ENCODE measurements at regions not wholly inside any gene's neighbourhood (a gene's known extent, or its start where the extent isn't known, plus 50 kb on each side); places are given as distances from the start of the nearest gene placed in this dataset.

DNA sequence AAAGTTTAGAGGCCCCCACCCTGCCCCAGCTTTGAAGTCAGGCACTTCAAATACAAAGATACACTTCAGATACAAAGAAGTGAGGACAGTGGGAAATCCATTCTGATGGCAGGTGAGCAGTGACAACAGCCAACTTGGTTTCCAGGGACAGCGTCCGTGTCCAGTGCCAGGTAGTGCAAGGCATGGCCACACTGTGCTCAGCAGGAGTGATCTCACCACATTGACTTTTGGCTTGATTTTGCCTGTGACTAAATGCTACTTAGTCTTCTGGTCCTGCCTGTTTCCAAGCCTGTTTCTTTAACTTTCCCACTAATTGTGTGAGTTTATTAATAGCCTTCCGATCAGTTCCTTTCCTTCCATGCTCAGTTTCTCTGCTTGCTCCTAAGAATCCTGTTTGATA lies 72.6 kb upstream of the PALM2AKAP2 start:
- H3K9me3 ChIP-seq: no peaks in the 10 kb centered on the region
- H3K36me3 ChIP-seq: no peaks in the 10 kb centered on the region
- no peaks in the 10 kb centered on the region for H3K27me3 ChIP-seq
- no peak overlapping the region for H3K4me3 ChIP-seq
- no peak overlapping the region for H3K27ac ChIP-seq
- DNase-seq (ENCODE audit: low spot score in 2 of 2): no peak
- no peaks in the 10 kb centered on the region for H3K4me1 ChIP-seq
- WGBS, 2 donors: 90 to 91% methylated on average over 3 of the region's 3 CpGs
- no peak for TF ChIP-seq POLR2A (IDR thresholded peaks at IDR 0.05)
- TF ChIP-seq EP300 (IDR thresholded peaks at IDR 0.05): no peak
- TF ChIP-seq, protein P1, sequence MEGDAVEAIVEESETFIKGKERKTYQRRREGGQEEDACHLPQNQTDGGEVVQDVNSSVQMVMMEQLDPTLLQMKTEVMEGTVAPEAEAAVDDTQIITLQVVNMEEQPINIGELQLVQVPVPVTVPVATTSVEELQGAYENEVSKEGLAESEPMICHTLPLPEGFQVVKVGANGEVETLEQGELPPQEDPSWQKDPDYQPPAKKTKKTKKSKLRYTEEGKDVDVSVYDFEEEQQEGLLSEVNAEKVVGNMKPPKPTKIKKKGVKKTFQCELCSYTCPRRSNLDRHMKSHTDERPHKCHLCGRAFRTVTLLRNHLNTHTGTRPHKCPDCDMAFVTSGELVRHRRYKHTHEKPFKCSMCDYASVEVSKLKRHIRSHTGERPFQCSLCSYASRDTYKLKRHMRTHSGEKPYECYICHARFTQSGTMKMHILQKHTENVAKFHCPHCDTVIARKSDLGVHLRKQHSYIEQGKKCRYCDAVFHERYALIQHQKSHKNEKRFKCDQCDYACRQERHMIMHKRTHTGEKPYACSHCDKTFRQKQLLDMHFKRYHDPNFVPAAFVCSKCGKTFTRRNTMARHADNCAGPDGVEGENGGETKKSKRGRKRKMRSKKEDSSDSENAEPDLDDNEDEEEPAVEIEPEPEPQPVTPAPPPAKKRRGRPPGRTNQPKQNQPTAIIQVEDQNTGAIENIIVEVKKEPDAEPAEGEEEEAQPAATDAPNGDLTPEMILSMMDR (IDR thresholded peaks at IDR 0.05): no peak

DNA sequence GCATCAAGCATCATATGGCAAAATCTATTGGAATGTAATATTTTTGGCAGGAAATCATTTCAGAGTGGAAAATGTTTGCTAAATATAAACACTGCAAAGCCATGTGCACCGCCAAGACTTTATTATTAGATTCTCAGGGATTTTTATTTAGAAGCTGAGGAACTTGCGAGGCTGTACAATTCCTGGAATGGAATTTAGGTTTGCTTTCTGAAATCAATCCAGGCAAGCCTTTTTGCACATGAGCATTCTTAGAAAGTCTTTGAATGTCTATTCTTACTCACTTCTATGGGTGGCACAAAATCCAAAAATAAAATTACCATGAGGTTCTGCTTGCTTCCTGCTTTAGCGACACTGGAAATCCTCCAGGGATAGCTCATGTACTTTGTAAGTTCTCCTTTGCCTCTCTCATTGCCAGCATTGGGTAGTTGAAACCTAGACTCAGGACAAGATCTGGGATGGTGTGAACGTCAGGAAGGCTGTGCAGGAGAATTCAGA lies 71.5 kb upstream of the PALM2AKAP2 start:
- 37 to 47% methylated on average over 4 of the region's 4 CpGs for WGBS, 2 donors
- TF ChIP-seq EP300 (IDR thresholded peaks at IDR 0.05) (no peak), POLR2A (IDR thresholded peaks at IDR 0.05) (no peak)
- Histone ChIP-seq H3K4me3 (no peak overlapping the region), H3K9me3 (no peaks in the 10 kb centered on the region), H3K4me1 (no peaks in the 10 kb centered on the region), H3K36me3 (no peaks in the 10 kb centered on the region), H3K27ac (no peak overlapping the region), H3K27me3 (no peaks in the 10 kb centered on the region)
- no peak for DNase-seq (ENCODE audit: low spot score in 2 of 2)

DNA sequence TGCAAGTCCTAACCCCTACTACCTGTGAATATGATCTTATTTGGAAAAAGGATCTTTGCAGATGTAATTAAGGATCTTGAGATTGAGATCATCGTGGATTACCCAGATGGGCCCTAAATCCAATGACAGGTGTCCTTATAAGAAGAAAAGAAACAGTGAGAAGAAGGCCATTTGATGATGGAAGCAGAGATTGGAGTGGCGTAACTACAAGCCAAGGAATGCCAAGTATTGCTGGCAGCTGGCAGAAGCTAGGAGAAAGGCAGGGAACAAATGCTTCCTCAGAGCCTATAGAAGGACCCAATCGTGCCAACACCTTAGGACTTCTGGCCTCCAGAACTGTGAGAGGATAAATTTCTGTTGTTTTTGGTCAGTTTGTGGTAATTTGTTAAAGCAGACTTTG lies 70.1 kb upstream of the PALM2AKAP2 start:
- DNase-seq (ENCODE audit: low spot score in 2 of 2): no peak
- no peaks in the 10 kb centered on the region for H3K4me1 ChIP-seq
- WGBS, 2 donors: 80 to 82% methylated on average over 3 of the region's 3 CpGs
- H3K27me3 ChIP-seq: no peaks in the 10 kb centered on the region
- H3K36me3 ChIP-seq: no peaks in the 10 kb centered on the region
- H3K4me3 ChIP-seq: no peak overlapping the region
- TF ChIP-seq, protein P1 (IDR thresholded peaks at IDR 0.05): no peak
- TF ChIP-seq EP300 (IDR thresholded peaks at IDR 0.05): no peak
- TF ChIP-seq POLR2A (IDR thresholded peaks at IDR 0.05): no peak
- no peak overlapping the region for H3K27ac ChIP-seq
- H3K9me3 ChIP-seq: no peaks in the 10 kb centered on the region

DNA sequence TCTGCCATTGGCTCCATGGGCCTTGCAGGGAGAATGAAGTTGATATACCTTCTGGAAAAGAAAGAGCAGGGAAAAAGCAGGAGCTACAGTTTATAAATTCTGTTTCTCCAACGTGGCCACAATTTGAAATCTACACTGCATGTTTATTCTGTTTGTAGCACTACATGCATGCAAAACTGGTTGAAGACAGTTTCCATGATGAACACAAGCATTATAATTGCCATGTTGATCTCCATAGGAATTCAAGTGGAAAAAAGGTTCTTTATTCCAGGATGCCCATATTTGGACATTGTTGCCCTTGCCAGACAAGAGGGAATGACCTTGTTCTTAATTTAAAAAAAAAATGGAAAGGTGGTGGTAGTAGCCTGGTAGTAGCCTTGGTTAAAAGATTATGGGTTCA lies 69.2 kb upstream of the PALM2AKAP2 start:
- no peaks in the 10 kb centered on the region for H3K36me3 ChIP-seq
- H3K4me1 ChIP-seq: no peaks in the 10 kb centered on the region
- TF ChIP-seq POLR2A (IDR thresholded peaks at IDR 0.05) (no peak), EP300 (IDR thresholded peaks at IDR 0.05) (no peak)
- TF ChIP-seq, protein P1 (IDR thresholded peaks at IDR 0.05): no peak
- no peaks in the 10 kb centered on the region for H3K27me3 ChIP-seq
- no peak overlapping the region for H3K4me3 ChIP-seq
- no peak for DNase-seq (ENCODE audit: low spot score in 2 of 2)
- WGBS, 2 donors: 42 to 44% methylated on average over 1 of the region's 1 CpG
- no peaks in the 10 kb centered on the region for H3K9me3 ChIP-seq
- H3K27ac ChIP-seq: no peak overlapping the region

DNA sequence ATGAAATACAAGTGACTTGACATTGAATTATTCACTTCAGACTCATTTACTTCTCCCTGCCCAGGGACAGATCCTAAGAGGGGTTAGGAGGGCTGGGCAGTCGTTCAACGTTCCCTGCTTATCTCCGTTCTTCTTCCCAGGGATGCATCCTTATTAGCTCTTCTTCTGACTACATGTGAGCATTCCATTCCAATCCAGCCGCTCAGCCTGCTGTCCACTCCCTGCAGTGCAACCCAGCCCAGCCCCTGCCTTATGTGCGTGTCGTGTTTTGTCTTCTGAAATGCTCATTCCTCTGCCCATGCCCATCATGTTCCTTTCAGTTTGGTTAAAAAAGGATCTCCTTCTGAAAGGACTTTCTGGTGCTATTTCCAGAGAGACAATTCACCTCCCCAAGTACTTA lies 64.7 kb upstream of the PALM2AKAP2 start:
- Histone ChIP-seq H3K4me3 (no peak overlapping the region), H3K9me3 (no peaks in the 10 kb centered on the region), H3K27ac (no peak overlapping the region), H3K27me3 (no peaks in the 10 kb centered on the region), H3K4me1 (no peaks in the 10 kb centered on the region), H3K36me3 (no peaks in the 10 kb centered on the region)
- 46 to 70% methylated on average over 6 of the region's 6 CpGs for WGBS, 2 donors
- DNase-seq (ENCODE audit: low spot score in 2 of 2): no peak
- TF ChIP-seq EP300 (IDR thresholded peaks at IDR 0.05): no peak
- TF ChIP-seq, protein P1 (IDR thresholded peaks at IDR 0.05): no peak
- TF ChIP-seq POLR2A (IDR thresholded peaks at IDR 0.05): no peak

DNA sequence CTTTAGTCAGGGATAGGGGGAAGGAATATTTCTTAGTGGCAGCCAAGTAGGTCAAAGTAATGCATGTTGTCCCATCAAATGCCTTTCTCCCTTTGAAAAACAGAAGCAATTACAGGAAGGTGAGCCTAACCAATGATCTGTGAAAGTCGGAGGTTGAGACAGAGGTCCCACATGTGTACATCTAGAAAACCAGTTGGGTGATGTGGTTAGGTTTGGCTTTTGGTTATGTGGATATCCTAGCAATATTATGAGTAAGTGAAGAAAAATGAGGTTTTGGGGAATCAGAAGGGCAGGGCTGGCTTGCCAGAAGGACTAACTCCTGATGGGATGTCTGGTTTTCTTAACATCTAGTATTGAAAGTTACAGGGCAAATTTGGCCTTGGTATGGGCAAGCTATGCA lies 63.4 kb upstream of the PALM2AKAP2 start:
- TF ChIP-seq, protein P1 (IDR thresholded peaks at IDR 0.05): no peak
- TF ChIP-seq POLR2A (IDR thresholded peaks at IDR 0.05) (no peak), EP300 (IDR thresholded peaks at IDR 0.05) (no peak)
- no peak for DNase-seq (ENCODE audit: low spot score in 2 of 2)
- H3K4me1 ChIP-seq: no peaks in the 10 kb centered on the region
- H3K27me3 ChIP-seq: no peaks in the 10 kb centered on the region
- no peaks in the 10 kb centered on the region for H3K36me3 ChIP-seq
- no peak overlapping the region for H3K27ac ChIP-seq
- no peak overlapping the region for H3K4me3 ChIP-seq
- no peaks in the 10 kb centered on the region for H3K9me3 ChIP-seq
- 78 to 86% methylated on average over 1 of the region's 1 CpG for WGBS, 2 donors
